WI38 (cell line): ENCODE measurements at regions not wholly inside any gene's neighbourhood (a gene's known extent, or its start where the extent isn't known, plus 50 kb on each side); places are given as distances from the start of the nearest gene placed in this dataset.

Experiments used
- H3K4me3 ChIP-seq: 2 replicates; pipeline ENCODE4 v1.5.1; 2011; ENCODE audit warnings: low read depth, mild to moderate bottlenecking, control low read depth, low read length
- TF ChIP-seq, protein P1 (sequence below): IDR thresholded peaks from 2 replicates; pipeline ENCODE4 v1.5.1; 2012; ENCODE audit warnings: low read depth, mild to moderate bottlenecking, control low read depth, low read length

DNA sequence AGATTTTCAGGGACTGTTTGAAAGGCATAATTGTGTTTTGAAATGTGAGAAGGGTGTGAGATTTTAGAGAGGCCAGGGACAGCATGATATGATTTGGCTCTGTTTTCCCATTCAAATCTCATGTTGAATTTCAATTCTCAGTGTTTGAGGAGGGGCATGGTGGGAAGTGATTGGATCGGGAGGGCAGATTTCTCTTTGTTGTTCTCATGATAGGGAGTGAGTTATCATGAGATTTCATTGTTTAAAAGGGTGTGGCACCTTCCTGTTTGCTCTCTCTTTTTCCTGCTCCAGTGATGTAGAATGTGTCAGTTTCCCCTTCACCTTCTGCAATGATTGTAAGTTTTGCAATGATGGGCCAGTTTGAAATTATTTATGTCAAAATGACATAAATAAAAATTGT is 113.0 kb upstream of the PCDH15 start:
- TF ChIP-seq, protein P1, sequence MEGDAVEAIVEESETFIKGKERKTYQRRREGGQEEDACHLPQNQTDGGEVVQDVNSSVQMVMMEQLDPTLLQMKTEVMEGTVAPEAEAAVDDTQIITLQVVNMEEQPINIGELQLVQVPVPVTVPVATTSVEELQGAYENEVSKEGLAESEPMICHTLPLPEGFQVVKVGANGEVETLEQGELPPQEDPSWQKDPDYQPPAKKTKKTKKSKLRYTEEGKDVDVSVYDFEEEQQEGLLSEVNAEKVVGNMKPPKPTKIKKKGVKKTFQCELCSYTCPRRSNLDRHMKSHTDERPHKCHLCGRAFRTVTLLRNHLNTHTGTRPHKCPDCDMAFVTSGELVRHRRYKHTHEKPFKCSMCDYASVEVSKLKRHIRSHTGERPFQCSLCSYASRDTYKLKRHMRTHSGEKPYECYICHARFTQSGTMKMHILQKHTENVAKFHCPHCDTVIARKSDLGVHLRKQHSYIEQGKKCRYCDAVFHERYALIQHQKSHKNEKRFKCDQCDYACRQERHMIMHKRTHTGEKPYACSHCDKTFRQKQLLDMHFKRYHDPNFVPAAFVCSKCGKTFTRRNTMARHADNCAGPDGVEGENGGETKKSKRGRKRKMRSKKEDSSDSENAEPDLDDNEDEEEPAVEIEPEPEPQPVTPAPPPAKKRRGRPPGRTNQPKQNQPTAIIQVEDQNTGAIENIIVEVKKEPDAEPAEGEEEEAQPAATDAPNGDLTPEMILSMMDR, result no peak
- H3K4me3 ChIP-seq, result no peak overlapping the region

DNA sequence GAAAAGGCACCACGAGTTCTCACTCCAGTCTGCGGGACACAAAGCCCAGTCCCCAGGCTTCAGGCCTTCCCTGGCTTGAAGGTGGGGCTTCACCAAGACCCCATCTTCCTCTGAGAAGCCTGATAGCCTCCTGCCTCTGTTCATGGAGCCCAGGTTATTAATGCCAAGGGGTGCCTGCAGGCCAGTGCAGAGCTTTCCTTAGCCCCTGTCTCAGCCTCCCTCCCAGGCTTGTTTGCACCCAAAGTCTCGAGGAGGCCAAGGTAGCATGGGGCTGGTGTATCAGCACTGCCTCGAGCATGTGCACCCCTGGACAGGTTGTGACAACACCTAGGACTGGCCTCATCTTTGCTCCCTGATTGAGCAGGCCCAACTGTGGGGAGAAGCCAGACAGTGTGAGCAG is 108.1 kb upstream of the PCDH15 start:
- H3K4me3 ChIP-seq, result no peak overlapping the region
- TF ChIP-seq, protein P1, result no peak

DNA sequence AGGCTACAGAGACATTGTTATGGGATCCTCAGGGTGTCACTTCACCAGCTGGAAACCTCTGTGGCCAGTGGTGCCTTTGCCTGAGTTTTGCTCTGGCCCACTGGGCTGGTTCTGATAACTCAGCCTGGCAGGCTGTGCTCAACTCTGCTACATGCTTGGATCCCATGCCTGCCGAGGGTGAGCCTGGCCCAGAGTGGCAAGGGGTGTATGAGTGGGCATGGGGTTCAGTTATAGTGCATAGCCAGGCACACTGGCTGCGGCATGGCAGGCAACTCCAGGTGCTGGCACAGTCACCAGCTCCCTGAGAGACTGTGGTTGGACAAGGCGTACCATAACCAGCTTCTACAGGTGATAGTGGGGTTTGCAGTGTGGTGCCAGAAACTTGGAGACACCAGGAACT is 107.0 kb upstream of the PCDH15 start:
- TF ChIP-seq, protein P1, result no peak
- H3K4me3 ChIP-seq, result no peak overlapping the region

DNA sequence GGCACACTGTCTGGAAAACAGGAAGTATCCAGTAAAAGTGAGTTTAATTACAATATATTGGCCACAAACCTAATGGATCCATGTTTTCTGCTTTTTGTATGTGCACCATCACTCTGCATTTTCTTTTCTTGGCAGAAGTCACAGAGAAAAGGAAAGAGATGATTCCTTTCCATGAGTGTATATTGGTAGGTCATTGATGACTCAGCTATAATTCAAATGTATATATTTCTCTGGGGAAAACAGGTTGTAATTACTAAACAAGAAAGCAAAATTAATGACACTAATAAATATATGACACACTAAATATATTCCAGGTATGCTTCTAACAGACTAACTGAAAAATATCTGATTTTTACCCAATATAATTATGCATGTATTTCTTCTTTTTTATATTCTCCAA is 105.9 kb upstream of the PCDH15 start:
- TF ChIP-seq, protein P1, result no peak
- H3K4me3 ChIP-seq, result no peak overlapping the region

DNA sequence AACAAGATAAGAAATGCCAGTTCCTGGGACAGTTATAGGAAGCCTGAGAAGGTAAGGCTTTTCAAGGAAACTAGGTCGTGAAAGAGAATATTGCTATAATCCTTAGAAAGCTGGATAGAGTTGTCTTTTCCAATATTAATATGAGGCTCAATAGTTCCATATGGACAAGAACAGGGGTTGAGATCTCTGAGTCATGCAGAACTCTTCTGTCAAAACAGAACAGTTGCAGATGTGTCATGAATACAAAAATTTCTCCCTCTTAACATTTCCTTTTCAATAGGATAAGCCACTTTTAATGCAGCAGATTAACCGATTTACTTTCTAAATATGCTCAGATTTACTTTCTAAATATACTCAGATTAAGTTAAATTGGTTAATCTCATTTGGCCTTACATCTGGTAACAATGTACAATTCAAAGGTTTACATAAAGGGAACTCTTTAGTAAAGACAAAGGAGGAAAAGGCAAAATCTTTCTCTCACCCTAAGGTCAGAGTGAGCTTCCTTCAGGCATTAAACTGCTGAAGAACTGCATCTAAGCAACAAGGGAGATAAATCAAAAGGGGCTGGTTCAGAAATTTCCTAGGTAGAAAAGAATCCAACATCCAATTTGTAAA is 104.7 kb upstream of the PCDH15 start:
- no peak overlapping the region for H3K4me3 ChIP-seq
- TF ChIP-seq, protein P1, result no peak

DNA sequence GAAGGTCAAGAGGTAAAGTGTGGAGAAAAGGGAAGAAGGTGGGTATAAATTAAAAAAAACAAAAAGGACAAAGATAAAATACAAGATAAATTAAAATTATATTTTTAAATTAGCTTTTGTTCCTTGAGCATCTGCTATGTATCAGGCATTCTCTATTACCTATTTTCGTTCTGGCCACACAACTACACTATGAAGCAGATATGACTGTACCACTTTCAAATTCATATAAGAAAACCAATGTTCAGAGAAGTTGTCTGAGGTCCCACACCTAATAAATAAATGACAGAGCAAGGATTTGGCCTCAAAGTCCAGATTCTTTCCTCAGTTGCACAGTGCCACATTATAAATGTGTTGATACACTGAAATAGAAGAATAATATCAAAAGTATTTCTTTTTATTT is 103.8 kb upstream of the PCDH15 start:
- TF ChIP-seq, protein P1, result no peak

DNA sequence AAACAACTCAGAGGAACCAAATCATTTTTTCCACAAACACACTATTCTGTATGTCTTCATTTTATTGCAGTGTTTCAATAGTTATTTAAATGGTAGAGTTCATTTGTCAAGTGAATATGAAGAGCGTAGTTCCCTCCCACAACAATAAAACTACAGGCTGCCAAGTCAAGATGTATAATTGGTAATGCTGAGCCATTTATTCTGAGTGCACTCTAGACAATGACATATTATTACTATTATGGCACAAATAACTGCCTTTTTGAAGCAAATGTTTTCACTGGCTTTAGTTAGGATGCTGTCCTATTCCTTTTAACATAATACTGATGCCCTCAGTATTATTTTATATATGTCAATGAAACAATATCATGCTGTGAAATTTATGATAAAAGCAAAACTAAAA is 102.7 kb upstream of the PCDH15 start:
- TF ChIP-seq, protein P1, result no peak
- no peak overlapping the region for H3K4me3 ChIP-seq

More for the DNA sequence above, 103.8 kb upstream of the PCDH15 start:
- no peak overlapping the region for H3K4me3 ChIP-seq
